GM12865 (cell line): ENCODE measurements at regions not wholly inside any gene's neighbourhood (a gene's known extent, or its start where the extent isn't known, plus 50 kb on each side); places are given as distances from the start of the nearest gene placed in this dataset.
"Not testable (repeated sequence)": the region's sequence is repeated elsewhere in the genome, so short reads cannot be mapped to it uniquely, and the experiment has no call there.

ENCODE experiments used
- DNase-seq: peaks from one replicate; pipeline ENCODE4 v3.0.0; 2010; ENCODE audit warnings: low read depth
- H3K4me3 ChIP-seq: 2 replicates; pipeline ENCODE4 v1.5.1; 2011; ENCODE audit warnings: mild to moderate bottlenecking, low read depth, low read length, control low read depth
- TF ChIP-seq, protein P1 (sequence below): IDR thresholded peaks from 2 replicates; pipeline ENCODE4 v1.5.1; 2011; ENCODE audit warnings: low read length, control low read depth, low read depth, inconsistent platforms; ENCODE audit not compliant: insufficient read depth; ENCODE audit errors: missing control alignments

DNA sequence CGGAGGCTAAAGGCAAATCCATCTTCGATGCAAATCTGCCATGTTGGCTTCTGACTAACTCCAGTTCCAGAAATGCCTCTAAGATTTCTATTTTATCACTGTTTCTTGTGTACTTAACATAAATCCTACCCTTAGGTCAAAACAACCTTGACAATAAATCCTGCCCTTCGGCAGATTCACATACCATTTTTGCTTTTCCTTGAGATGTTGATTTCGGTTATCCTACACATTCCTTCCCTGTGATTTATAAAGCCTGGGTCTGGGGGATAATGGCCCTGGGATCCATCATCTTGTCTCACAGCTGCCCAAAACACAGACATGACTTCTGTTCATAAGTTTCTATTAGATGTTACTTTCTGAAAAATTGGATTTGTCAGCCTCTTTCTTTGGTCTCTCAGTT is 231.7 kb upstream of the CARD18 start:
- H3K4me3 ChIP-seq = no peak overlapping the region
- TF ChIP-seq, protein P1, sequence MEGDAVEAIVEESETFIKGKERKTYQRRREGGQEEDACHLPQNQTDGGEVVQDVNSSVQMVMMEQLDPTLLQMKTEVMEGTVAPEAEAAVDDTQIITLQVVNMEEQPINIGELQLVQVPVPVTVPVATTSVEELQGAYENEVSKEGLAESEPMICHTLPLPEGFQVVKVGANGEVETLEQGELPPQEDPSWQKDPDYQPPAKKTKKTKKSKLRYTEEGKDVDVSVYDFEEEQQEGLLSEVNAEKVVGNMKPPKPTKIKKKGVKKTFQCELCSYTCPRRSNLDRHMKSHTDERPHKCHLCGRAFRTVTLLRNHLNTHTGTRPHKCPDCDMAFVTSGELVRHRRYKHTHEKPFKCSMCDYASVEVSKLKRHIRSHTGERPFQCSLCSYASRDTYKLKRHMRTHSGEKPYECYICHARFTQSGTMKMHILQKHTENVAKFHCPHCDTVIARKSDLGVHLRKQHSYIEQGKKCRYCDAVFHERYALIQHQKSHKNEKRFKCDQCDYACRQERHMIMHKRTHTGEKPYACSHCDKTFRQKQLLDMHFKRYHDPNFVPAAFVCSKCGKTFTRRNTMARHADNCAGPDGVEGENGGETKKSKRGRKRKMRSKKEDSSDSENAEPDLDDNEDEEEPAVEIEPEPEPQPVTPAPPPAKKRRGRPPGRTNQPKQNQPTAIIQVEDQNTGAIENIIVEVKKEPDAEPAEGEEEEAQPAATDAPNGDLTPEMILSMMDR = no peak
- no peak for DNase-seq

- DNase-seq = no peak
- no peak overlapping the region for H3K4me3 ChIP-seq
- TF ChIP-seq, protein P1 = no peak
Observed at GRCh38 chr11:105368711-105369110, 229.1 kb upstream of the CARD18 start.

GRCh38 chr11:105367129-105367528 is 227.6 kb upstream of the CARD18 start:
- no peak overlapping the region for H3K4me3 ChIP-seq
- TF ChIP-seq, protein P1 = no peak
- DNase-seq = no peak

DNA sequence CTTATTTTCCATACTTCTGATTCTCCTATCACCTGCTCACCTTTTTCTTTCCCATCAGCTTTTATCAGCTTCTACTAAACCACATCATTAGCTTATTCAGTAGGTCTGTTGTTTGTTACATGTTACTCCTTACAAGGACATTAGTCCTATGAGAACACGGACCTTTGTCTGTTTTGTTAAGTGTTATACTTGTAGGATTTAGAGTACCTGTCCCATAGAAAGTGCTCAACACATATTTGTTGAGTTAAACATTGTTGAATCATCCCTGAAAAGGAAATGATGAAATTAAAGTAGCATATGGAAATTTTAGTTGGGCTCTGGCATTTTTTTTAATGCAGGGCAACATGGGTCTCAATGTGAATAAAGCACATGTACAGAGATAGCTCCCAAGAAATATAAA is 222.1 kb upstream of the CARD18 start:
- no peak for DNase-seq
- no peak overlapping the region for H3K4me3 ChIP-seq
- TF ChIP-seq, protein P1 = no peak

DNA sequence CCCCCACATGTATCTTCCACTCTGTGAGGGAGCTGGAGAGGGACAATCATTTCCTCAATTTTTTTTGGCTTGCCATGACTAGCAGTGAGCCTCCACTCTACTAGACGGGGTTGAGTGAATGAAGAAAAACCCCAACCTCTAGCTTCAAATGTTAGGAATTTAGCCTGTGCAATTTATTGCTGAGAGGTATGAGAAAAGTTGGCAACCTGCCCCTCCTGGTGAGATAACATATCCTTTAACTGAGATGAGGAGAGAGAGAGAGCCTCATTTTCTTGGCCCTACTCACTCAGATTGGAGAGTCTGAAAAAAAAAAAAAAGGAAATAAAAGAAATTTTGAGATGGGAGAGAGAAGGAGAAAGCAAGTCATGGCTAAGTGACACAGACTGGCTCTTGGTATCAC is 218.2 kb upstream of the CARD18 start:
- no peak overlapping the region for H3K4me3 ChIP-seq
- TF ChIP-seq, protein P1 = no peak
- DNase-seq = no peak

GRCh38 chr11:105357146-105357545 is 217.6 kb upstream of the CARD18 start:
- TF ChIP-seq, protein P1 = no peak
- no peak for DNase-seq
- no peak overlapping the region for H3K4me3 ChIP-seq

GRCh38 chr11:105349867-105350266 is 210.3 kb upstream of the CARD18 start:
- not testable (repeated sequence) for H3K4me3 ChIP-seq, DNase-seq
